ENCODE measurements at regions not wholly inside any gene's neighbourhood (a gene's known extent, or its start where the extent isn't known, plus 50 kb on each side); places are given as distances from the start of the nearest gene placed in this dataset.

DNA sequence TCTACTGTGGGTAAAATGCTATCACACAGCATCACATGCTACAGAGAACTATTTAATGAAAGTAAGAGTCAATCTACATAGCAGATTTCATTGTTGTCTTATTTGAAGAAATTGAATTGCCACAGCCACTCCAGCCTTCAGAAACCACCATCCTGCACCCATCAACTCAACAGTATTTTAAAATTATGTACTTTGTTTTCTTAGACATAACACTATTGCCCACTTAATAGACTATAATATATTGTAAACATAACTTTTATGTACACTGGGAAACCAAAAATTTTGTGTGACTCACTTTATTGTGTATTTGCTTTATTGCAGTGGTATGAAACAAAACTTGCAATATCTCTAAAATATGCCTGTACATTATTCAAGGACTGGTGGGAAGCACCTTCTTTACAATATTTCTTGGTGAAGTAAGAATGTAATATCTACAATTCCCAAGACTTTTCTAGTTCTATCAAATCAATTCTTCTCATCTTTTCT is 133.0 kb downstream of the DUSP10 start:
- TF ChIP-seq EZH2phosphoT487 (IDR thresholded peaks at IDR 0.05; ENCODE audit: insufficient read depth, low read depth) = no peak
- TF ChIP-seq EZH2 (IDR thresholded peaks at IDR 0.05; ENCODE audit: insufficient read depth, poor library complexity, severe bottlenecking) = no peak
